Retinal pigment epithelial cell (primary cell): ENCODE measurements at regions not wholly inside any gene's neighbourhood (a gene's known extent, or its start where the extent isn't known, plus 50 kb on each side); places are given as distances from the start of the nearest gene placed in this dataset.

Experiments
- DNase-seq: peaks from one replicate; pipeline ENCODE4 v3.0.0-alpha.2; 2010; ENCODE audit warnings: low read depth
- H3K4me3 ChIP-seq: 2 replicates; pipeline ENCODE4 v1.5.1; 2011; ENCODE audit warnings: mild to moderate bottlenecking, low read length, control low read depth, moderate library complexity
- CTCF ChIP-seq: conservative IDR thresholded peaks from 2 replicates; pipeline ENCODE4 v1.5.1; 2011; ENCODE audit warnings: low read depth, low read length, control low read depth, inconsistent platforms

GRCh38 chr12:91608542-91608941 is 425.9 kb upstream of the DCN start:
- H3K4me3 ChIP-seq = no peak overlapping the region
- DNase-seq = no peak
- no peak for TF ChIP-seq CTCF

GRCh38 chr12:91606662-91607377 is 424.2 kb upstream of the DCN start:
- no peak for DNase-seq
- TF ChIP-seq CTCF = no peak
- no peak overlapping the region for H3K4me3 ChIP-seq

GRCh38 chr12:91604897-91605296 is 422.3 kb upstream of the DCN start:
- no peak for TF ChIP-seq CTCF
- H3K4me3 ChIP-seq = no peak overlapping the region
- no peak for DNase-seq

- no peak for TF ChIP-seq CTCF
- no peak for DNase-seq
- no peak overlapping the region for H3K4me3 ChIP-seq
Observed at GRCh38 chr12:91603060-91603459, 420.4 kb upstream of the DCN start.

GRCh38 chr12:91601054-91601453 is 418.4 kb upstream of the DCN start:
- no peak overlapping the region for H3K4me3 ChIP-seq
- no peak for DNase-seq
- no peak for TF ChIP-seq CTCF

- no peak for DNase-seq
- H3K4me3 ChIP-seq = no peak overlapping the region
- no peak for TF ChIP-seq CTCF
Observed at GRCh38 chr12:91594715-91595114, 412.1 kb upstream of the DCN start.

GRCh38 chr12:91591639-91591987 is 409.0 kb upstream of the DCN start:
- H3K4me3 ChIP-seq = no peak overlapping the region
- no peak for DNase-seq
- TF ChIP-seq CTCF = no peak
